ENCODE measurements at regions not wholly inside any gene's neighbourhood (a gene's known extent, or its start where the extent isn't known, plus 50 kb on each side); places are given as distances from the start of the nearest gene placed in this dataset.

DNA sequence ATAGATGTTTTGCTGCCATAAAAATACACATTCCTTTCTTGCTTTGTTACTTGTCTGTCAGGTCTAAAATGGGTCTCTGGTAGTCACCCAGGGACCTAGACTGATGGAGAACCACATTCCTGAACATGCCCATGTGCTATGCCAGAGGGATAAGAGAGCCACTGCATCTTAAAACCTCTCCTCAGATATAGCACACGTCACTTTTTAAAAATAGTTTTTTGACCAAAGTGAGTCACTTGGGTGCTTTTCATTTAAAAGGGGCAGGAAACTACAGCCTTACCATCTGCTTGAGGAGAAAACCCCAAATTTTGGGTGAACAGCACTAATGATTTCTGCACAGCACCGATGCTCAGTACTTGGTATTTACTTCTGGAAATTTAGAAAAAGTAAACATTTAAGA lies 197.8 kb downstream of the OGFRL1 start:
- DNase-seq: no peak

- DNase-seq: no peak
Observed at GRCh38 chr6:71488186-71488585, 199.6 kb downstream of the OGFRL1 start.

GRCh38 chr6:71489736-71490135 lies 201.1 kb downstream of the OGFRL1 start:
- DNase-seq: no peak

GRCh38 chr6:71490876-71491275 lies 202.3 kb downstream of the OGFRL1 start:
- DNase-seq: no peak

GRCh38 chr6:71491844-71492243 lies 203.2 kb downstream of the OGFRL1 start:
- no peak for DNase-seq

GRCh38 chr6:71492668-71493067 lies 204.1 kb downstream of the OGFRL1 start:
- DNase-seq: no peak

DNA sequence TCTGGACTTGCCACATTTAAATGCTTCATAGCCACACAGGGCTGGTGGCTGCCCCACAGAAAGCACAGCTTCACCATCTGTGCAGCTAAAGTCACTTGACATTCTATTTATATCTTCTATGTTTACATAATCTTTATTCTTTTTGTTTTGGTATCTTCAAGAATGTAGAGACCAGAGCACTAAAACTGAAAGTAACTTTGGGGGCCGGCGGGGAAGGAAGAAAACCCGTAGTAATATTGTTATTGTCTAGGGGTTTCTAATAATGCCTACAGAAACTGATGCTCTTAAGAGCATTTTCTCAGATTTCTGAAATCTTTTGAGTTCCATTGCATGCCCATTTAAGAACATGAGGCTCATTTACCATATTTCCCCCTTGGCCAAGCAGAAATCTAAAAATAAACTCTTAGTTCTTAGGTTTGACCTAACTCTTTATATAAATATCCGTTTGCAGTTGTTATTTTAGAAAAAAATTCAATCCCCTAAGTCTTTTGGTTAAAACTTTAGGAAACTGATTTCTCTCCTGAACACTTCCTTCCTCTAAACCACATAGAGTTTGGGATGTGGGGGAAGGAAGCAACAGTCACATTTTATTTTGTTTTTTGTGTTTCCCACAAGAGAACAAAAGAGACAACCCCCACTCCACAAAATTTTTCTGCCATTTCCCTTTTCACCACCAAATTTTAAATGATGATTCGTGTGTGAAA lies 207.6 kb downstream of the OGFRL1 start:
- no peak for DNase-seq

GRCh38 chr6:71496722-71497033 lies 208.1 kb downstream of the OGFRL1 start:
- DNase-seq: no peak

GRCh38 chr6:71498638-71499037 lies 210.0 kb downstream of the OGFRL1 start:
- no peak for DNase-seq

DNA sequence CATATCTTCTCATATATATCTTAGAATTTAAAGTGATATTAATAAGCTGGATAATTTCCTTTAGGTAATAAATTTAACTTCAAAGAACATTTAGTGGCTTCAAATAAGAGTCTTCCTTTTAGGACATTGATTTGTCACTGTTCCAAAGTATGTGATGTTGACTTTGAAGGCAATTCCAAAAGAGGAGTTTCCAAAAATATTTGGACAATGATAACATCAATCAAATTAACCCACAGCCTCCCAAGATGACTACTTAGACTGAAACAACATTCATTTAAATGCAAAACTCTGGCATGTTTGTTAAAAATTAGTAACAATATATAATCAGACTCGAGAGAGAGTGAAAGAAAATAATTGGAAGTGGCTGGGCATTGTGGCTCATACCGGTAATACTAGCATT lies 211.1 kb downstream of the OGFRL1 start:
- no peak for DNase-seq

DNA sequence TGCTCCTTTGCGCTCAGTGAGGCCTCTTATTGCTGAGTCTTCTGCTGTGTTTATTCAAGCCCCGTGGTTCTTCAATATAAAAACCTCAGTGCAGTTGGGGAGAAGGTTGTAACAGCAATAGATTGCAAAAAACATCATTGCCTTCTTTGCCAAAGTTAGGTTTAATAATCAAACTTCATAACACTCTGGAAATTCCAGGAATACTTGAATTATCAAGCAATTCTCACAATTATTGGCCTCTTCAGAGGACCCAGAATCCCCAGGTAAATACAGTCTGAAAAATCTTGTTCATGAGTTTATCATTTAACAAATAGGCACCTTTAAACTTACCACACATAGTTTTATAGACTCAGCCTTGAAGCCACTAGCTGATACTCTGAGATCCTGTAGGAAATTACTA lies 213.6 kb downstream of the OGFRL1 start:
- no peak for DNase-seq

DNA sequence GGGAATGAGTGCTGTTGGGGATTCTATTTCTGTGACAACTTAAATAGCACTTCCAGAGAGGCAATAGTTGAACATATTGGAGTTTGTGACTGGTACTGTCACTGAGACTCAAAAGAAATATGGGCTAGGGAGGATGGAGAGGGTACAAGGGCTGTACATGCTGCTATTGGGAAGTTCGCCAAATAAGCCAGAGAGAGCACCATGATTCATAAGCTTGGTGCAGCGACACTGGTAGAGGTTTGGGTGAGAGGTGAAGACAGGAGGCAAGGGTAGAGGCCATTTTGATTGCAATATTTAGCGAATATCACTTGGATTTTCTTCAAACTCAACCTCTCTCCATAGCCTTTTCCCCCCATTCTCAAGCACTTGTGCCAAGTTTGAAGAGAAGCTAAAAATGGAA lies 214.3 kb downstream of the OGFRL1 start:
- no peak for DNase-seq

GRCh38 chr6:71507183-71507582 lies 218.6 kb downstream of the OGFRL1 start:
- DNase-seq: no peak

- no peak for DNase-seq
Observed at GRCh38 chr6:71509191-71510005, 220.8 kb downstream of the OGFRL1 start.

- DNase-seq: peak in 1 of 2 donors; percentile 1
Observed at GRCh38 chr6:71510057-71510713, 221.6 kb downstream of the OGFRL1 start.

- DNase-seq: no peak
Observed at GRCh38 chr6:71510856-71511255, 222.2 kb downstream of the OGFRL1 start.

DNA sequence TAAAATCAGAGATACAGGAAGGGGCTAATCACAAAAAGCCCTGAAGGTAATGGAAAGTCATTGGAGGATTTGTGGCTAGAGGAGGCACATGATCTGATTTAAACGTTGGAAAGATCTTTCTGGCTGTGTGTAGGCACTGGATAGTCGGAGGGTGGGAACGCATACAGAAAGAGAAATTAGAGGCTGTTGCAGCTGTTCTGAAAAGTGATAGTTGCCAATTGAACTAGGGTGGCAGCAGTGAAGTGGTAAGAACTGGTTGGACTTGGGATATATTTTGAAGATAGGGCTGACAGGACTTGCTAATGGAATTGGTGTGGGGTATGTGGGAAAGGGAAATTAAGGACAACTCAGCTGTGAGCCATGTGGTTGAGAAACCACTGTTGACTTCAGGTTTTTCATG lies 223.6 kb downstream of the OGFRL1 start:
- DNase-seq: no peak

DNA sequence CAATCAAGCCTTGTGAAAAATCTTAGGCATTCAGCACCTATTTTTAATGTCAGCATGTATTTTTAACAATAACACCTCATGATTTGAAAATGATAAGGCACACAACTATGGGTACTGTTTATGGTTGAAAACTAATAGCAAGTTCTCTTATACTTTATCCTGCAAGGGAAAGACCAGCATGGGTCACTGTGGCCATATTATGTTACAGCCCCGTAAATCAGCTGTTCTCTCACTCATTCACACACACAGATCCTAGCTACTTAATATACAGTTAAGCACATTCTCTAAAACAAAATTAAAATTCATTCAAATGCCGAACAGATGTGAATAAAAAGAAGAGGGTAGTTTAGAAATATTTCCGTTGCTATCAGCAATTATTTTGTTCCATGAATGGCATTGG lies 224.4 kb downstream of the OGFRL1 start:
- DNase-seq: no peak

GRCh38 chr6:71523548-71523947 lies 234.9 kb downstream of the OGFRL1 start:
- DNase-seq: no peak

DNA sequence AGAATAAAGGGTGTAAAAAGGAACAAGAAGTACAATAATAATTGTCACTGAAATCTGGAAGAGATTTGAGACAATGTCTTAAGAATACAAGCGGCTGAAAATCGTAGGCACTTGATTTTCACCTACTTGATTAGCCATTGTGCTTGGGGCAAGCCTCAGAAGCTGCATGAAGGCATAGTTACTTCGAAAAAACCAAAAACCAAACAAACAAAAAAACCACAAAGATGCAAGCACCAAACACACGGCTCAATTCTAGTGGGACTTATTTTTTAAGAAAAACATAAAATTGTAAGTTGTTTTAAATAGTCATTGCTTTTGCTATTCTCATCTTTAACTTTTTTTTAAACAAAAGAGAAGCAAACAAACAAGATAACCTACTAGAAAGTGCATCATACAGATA lies 235.6 kb downstream of the OGFRL1 start:
- DNase-seq: no peak

- DNase-seq: no peak
Observed at GRCh38 chr6:71527886-71528285, 239.3 kb downstream of the OGFRL1 start.

GRCh38 chr6:71529026-71529425 lies 240.4 kb downstream of the OGFRL1 start:
- no peak for DNase-seq

- no peak for DNase-seq
Observed at GRCh38 chr6:71529769-71530168, 241.2 kb downstream of the OGFRL1 start.

DNA sequence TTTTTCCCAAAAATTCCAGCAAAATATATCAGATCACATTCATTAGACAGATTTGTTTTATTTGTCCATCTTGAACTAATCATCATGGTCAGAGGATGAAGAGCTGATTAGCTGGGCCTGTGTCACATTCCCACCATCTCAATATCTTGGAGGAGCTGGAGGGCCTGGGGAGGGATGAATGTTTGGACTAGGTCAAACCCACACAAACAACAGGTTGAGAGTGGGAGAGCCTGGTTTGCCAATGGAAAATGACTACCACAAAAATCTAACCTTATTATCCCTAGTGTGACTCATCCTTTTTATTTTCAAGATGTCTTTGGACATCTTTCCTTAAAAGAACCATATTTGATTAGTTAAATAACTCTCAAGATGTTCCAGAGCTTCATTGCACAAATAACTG lies 242.4 kb downstream of the OGFRL1 start:
- DNase-seq: no peak

Measured in CD4-positive, alpha-beta T cell treated with Interferon alpha-2 for 1 hour (primary cell).